Heart left ventricle (tissue), 13 donors: ENCODE measurements at regions not wholly inside any gene's neighbourhood (a gene's known extent, or its start where the extent isn't known, plus 50 kb on each side); places are given as distances from the start of the nearest gene placed in this dataset.

Source experiments
- CTCF ChIP-seq, 12 donors: fragments of 200-600 bp; sonication (generic) in 4 of 12; IDR thresholded peaks; one replicate each; pipeline versions ENCODE4 v1.5.0 to v1.8.0; 2018 to 2022; ENCODE audit warnings: antibody characterized with exemption in 12 of 12, mild to moderate bottlenecking in 5 of 12
- POLR2A ChIP-seq, 2 donors: fragments of 450-650 bp; IDR thresholded peaks; one replicate each; pipeline ENCODE4 v1.6.1; 2017; ENCODE audit warnings: antibody characterized with exemption in 2 of 2, mild to moderate bottlenecking in 2 of 2, moderate library complexity in 2 of 2
- donor health status: ischemic (EF 13 %, LVEDD 7.1; RV severe dilation, severe dysfunction).
- donor health status: DM: no; HTN: yes; CAD: no.
- donor health status: DM: no; HTN: no; CAD: no.
- donor health status: ischemic (EF 25% LVEDD 6.9; RV normal size, moderate dysfunction).
- donor health status: ischemic (EF 25% LVEDD 5.7; RV mildly dilated, moderate dysfunction).
- donor health status: ischemic (EF 35%, LVEDD 5.7; RV mildly dilated, moderate dysfunction).
- donor health status: nonischemic (EF 11% LVEDD 7.7; RV severe dilation, severe dysfunction).
- donor health status: DM: yes; HTN: yes; CAD: no.
- donor health status: PGD.
- donor health status: ischemic (EF 29% LVEDD 5.4; RV normal size, mild dysfunction).
- donor health status: nonischemic (EF 23%, LVEDD 6.1; RV moderate dilation, normal function).

- TF ChIP-seq POLR2A (IDR thresholded peaks at IDR 0.05) = no peak
- TF ChIP-seq CTCF (IDR thresholded peaks at IDR 0.05) = no peak
Measured at GRCh38 chr14:104264495-104265265, 126.3 kb downstream of the KIF26A start.
